AG04449 (cell line): ENCODE measurements at regions not wholly inside any gene's neighbourhood (a gene's known extent, or its start where the extent isn't known, plus 50 kb on each side); places are given as distances from the start of the nearest gene placed in this dataset.

Experiments
- CTCF ChIA-PET: fragments of 350-600 bp; formaldehyde crosslinking; extraction: SDS; loops from one replicate; lab custom pipeline; 2021; ENCODE audit warnings: antibody characterized with exemption; lab: Yijun Ruan, JAX
- POLR2A ChIA-PET: fragments of 400-600, 350-600 bp; formaldehyde crosslinking; extraction: SDS; loops from one replicate; lab custom pipeline; 2020; ENCODE audit warnings: antibody characterized with exemption, inconsistent platforms; lab: Yijun Ruan, JAX
- DNase-seq: peaks from one replicate; pipeline ENCODE4 v3.0.0-alpha.2; 2010; ENCODE audit warnings: low read depth, low spot score
- H3K4me3 ChIP-seq: 2 replicates; pipeline ENCODE4 v1.5.1; 2011; ENCODE audit warnings: low read depth, mild to moderate bottlenecking, control low read depth, low read length
- TF ChIP-seq, protein P1 (sequence below): IDR thresholded peaks from one replicate; pipeline ENCODE4 v1.5.1; 2011; ENCODE audit warnings: mild to moderate bottlenecking, moderate library complexity, low read length, control low read depth, inconsistent platforms; ENCODE audit not compliant: insufficient read depth; ENCODE audit errors: missing control alignments

DNA sequence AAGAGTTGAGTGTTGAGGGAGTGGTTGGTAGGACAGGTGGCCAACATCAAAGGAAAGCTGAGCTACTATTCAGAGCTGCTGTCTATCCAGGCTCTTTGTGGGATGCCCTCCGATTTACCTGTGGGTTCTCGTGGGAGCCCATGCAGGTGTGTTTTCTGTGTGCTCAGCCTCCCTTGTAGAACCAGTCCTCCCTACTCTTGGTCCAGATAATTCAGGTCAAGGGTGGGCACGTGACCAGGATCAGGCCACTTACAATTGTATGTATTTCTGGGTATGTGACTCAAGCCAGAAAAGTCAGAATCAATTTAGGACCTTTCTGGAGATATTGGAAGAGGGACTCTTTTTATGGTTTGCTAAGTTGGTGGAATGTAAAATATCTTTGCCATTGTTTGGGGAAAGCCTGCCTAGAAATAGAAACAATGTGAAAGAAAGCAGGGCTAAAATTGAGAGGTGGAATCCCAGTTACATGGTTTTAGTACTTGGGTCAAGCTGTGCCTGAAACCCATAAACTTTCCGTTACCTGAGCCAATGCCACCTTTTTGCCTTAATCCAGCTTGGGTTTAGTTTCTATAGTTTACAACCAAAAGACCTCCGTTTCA, 93.2 kb downstream of the PDCL3 start:
- no peak overlapping the region for H3K4me3 ChIP-seq
- CTCF ChIA-PET: no interaction called here
- POLR2A ChIA-PET: no interaction called here
- TF ChIP-seq, protein P1, sequence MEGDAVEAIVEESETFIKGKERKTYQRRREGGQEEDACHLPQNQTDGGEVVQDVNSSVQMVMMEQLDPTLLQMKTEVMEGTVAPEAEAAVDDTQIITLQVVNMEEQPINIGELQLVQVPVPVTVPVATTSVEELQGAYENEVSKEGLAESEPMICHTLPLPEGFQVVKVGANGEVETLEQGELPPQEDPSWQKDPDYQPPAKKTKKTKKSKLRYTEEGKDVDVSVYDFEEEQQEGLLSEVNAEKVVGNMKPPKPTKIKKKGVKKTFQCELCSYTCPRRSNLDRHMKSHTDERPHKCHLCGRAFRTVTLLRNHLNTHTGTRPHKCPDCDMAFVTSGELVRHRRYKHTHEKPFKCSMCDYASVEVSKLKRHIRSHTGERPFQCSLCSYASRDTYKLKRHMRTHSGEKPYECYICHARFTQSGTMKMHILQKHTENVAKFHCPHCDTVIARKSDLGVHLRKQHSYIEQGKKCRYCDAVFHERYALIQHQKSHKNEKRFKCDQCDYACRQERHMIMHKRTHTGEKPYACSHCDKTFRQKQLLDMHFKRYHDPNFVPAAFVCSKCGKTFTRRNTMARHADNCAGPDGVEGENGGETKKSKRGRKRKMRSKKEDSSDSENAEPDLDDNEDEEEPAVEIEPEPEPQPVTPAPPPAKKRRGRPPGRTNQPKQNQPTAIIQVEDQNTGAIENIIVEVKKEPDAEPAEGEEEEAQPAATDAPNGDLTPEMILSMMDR: no peak
- DNase-seq: no peak

DNA sequence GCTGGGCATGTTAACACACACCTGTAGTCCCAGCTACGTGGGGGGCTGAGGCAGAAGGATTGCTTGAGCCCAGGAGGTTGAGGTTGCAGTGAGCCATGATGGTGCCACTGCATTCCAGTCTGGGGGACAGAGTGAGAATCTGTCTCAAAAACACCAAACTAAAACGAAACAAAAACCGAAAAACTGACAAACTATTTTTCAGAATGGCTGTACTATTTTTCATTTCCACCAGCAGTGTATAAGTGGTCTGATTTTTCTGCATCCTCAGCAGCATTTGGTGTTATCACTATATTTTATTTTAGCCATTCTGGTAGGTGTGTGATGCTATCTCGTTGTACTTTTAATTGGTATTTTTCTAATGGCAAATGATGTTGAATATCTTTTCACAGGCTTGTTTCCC, 95.2 kb downstream of the PDCL3 start:
- CTCF ChIA-PET: interaction anchor here (0.7 kb wide), 1 partner anchor 9 kb away, joined by 3 read pairs; no protein-coding TSS in a partner anchor
- POLR2A ChIA-PET: no interaction called here
- TF ChIP-seq, protein P1: no peak
- H3K4me3 ChIP-seq: no peak overlapping the region
- no peak for DNase-seq

DNA sequence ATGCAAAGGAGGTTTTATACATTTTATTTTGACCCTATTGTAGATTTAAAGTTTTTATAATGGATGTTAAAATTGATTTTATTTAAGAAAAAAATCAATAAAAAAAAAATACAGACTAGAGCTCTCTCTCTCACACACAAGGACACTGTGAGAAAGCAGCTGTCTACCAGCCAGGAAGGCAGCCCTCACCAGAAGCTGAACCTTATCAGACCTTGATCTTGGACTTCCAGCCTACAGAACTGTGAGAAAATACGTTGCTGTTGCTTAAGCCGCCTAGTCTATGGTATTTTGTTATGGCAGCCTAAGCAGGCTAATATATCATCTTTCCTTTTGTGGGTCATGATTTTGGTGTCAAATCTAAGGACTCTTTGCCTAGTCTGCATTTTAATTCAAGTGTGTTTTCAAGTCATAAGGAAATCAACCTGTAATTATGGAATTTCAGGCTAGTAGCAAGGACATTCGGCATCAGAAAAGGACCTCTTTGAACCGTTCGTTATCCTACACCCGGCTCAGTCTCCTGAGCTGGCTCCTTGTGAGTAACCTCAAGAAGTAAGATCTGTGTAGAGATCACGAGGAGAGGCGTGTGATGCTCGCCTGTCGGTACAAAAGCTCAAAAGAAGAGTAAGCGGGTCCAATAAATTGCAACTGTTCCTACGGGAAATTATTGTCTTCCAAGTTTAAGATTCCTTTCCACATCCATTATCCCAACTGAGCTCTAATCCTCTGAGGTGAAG, 98.2 kb downstream of the PDCL3 start:
- no peak for DNase-seq
- ChIA-PET CTCF (no interaction called here), POLR2A (no interaction called here)
- TF ChIP-seq, protein P1: no peak
- no peak overlapping the region for H3K4me3 ChIP-seq

DNA sequence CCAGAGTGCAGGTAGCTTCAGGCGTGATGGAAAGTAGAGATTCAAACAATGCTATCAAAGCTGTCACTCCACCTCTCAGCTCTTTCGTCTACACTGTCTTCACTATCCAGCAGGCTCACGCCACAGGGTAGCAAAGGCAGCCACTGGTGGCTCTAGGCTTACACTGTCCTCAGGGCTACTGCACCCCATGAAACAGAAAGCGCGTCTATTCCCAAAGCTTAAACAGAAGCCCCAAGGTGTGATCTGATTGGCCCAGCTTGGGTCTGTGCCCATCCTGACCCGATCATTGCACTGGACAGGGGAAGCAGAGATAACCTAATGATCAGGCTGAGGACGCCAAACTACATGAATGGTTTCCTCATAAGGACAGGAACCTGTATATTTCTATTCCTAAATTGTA, 100.1 kb downstream of the PDCL3 start:
- ChIA-PET POLR2A (no interaction called here), CTCF (interaction anchor here (1.5 kb wide), 1 partner anchor 14 kb away, joined by 3 read pairs; no protein-coding TSS in a partner anchor)
- TF ChIP-seq, protein P1: no peak
- H3K4me3 ChIP-seq: no peak overlapping the region
- no peak for DNase-seq

DNA sequence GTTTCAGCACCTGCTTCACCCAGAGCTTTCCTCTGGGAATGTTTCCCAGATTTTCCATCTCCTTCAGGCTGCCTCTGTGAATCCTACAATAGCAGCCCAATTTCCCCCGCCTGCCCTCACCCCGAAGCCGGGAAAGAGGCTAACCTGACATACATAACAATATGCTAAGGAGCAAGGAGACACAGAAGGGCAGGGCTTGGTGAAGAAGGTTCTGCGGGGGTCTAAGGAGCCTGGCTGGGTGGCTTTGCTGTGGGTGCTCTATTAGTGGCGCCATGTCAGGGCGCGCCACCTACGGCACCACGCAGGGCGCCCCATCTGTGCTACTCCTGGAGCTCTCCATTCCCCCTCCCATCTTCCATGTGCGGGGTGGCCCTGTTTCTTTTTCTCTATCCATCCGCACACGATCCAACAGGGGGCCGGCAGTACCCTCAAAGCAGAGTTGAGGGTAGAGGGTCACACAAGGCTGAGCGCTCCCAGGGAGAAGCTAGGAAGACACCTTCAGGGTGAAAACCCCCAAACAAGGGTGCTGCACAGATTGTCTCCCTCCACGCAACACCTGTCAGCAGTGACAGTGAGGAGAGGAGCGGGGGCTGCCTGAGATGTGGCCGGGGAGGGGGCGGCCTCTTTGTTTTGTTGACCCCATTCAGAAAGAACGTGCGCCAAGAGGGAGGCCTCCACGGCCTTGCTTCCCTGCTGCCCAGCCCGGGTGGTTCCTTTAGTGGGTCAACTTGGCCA, 101.4 kb downstream of the PDCL3 start:
- H3K4me3 ChIP-seq: no peak overlapping the region
- TF ChIP-seq, protein P1: no peak
- ChIA-PET CTCF (no interaction called here), POLR2A (no interaction called here)
- DNase-seq: no peak

DNA sequence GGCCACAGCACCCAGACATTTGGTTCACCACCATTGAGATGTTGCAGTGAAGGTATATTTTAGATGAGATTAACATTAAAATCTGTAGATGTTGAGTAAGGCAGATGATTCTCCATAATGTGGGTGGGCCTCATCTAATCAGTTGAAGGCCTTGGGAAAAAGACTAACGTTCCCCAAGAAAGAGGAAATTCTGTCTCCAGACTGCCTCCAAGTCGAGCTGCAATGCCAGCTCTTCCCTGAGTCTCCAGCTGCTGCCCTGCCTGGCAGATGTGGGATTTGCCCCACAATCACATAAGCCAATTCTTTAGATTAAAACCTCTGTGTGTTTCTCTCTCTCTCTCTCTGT, 101.9 kb downstream of the PDCL3 start:
- H3K4me3 ChIP-seq: no peak overlapping the region
- TF ChIP-seq, protein P1: no peak
- DNase-seq: no peak
- ChIA-PET POLR2A (no interaction called here), CTCF (no interaction called here)
